ENCODE measurements at regions not wholly inside any gene's neighbourhood (a gene's known extent, or its start where the extent isn't known, plus 50 kb on each side); places are given as distances from the start of the nearest gene placed in this dataset.

DNA sequence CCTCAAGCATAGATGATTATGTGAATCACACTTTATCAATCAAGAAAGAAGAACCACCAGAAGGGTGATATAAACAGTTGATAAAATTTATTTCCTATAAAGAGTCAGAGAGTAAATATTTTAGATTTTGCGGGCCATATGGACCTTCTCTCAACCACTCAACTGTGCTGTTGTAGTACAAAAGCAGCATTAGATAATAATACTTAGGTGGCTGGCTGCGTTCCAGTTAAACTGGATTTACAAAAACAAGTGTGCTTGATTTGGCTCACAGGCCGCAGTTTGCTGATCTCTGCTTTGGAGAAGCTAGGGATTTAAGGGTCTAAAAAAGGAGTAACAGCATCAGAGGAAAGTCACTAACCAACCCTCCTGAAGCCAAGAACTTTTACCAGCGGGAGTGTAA lies 1406.0 kb downstream of the KCNT2 start:
- Histone ChIP-seq H2AFZ (ENCODE audit: low read depth, low read length, poor library complexity, severe bottlenecking) (no peak overlapping the region), H3K4me2 (ENCODE audit: low read length) (no peak overlapping the region), H3K36me3 (ENCODE audit: control insufficient read depth in 1 of 2, insufficient read depth in 2 of 2, low read length in 2 of 2) (no peaks in the 10 kb centered on the region), H3K9me2 (ENCODE audit: insufficient read depth) (no peaks in the 10 kb centered on the region), H3K9ac (ENCODE audit: low read length) (no peak overlapping the region), H3K27ac (ENCODE audit: low read depth, low read length) (no peak overlapping the region), H3K4me3 (replicated peaks in 1 of 2; ENCODE audit: low read depth in 1 of 2, low read length in 2 of 2) (no peak overlapping the region), H3K4me1 (ENCODE audit: control insufficient read depth in 1 of 2, insufficient read depth in 2 of 2, low read length in 2 of 2) (no peaks in the 10 kb centered on the region), H3K9me3 (ENCODE audit: control insufficient read depth in 1 of 2, insufficient read depth in 1 of 2, low read depth in 1 of 2, low read length in 2 of 2) (no peaks in the 10 kb centered on the region), H4K20me1 (ENCODE audit: insufficient read depth) (no peaks in the 10 kb centered on the region), H3K79me2 (ENCODE audit: insufficient read depth, low read length) (no peaks in the 10 kb centered on the region), H3K27me3 (ENCODE audit: insufficient read depth, low read length) (no peaks in the 10 kb centered on the region)
- ChIA-PET CTCF (no interaction called here), POLR2A (no interaction called here), RAD21 (ENCODE audit: low non-redundant PET in 1 of 2, low total read pairs in 2 of 2, uncharacterized antibody in 2 of 2, unreplicated experiment in 2 of 2) (no interaction called here)
- intact Hi-C loops (cut with micrococcal nuclease), result no loop called here
- TF ChIP-seq RAD21 (IDR thresholded peaks at IDR 0.05; ENCODE audit: low read depth), result no peak
- no peak for TF ChIP-seq YY1 (IDR thresholded peaks at IDR 0.05; ENCODE audit: extremely low read depth, insufficient replicate concordance, low read depth, low read length)
- no peak for TF ChIP-seq TCF7L2 (IDR thresholded peaks at IDR 0.05; ENCODE audit: borderline replicate concordance, extremely low read depth, insufficient read depth, insufficient read length)
- TF ChIP-seq, protein P1, sequence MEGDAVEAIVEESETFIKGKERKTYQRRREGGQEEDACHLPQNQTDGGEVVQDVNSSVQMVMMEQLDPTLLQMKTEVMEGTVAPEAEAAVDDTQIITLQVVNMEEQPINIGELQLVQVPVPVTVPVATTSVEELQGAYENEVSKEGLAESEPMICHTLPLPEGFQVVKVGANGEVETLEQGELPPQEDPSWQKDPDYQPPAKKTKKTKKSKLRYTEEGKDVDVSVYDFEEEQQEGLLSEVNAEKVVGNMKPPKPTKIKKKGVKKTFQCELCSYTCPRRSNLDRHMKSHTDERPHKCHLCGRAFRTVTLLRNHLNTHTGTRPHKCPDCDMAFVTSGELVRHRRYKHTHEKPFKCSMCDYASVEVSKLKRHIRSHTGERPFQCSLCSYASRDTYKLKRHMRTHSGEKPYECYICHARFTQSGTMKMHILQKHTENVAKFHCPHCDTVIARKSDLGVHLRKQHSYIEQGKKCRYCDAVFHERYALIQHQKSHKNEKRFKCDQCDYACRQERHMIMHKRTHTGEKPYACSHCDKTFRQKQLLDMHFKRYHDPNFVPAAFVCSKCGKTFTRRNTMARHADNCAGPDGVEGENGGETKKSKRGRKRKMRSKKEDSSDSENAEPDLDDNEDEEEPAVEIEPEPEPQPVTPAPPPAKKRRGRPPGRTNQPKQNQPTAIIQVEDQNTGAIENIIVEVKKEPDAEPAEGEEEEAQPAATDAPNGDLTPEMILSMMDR (IDR thresholded peaks at IDR 0.05 in 2 of 3, conservative IDR thresholded peaks at IDR 0.05 in 1 of 3; ENCODE audit: borderline replicate concordance in 1 of 3, insufficient read depth in 1 of 3, low read depth in 2 of 3, low read length in 2 of 3), result no peak
- no peak for DNase-seq (ENCODE audit: low read depth, low spot score)
- no TSS peak for BruUV-seq (replicated peaks)
- no peak for ATAC-seq

DNA sequence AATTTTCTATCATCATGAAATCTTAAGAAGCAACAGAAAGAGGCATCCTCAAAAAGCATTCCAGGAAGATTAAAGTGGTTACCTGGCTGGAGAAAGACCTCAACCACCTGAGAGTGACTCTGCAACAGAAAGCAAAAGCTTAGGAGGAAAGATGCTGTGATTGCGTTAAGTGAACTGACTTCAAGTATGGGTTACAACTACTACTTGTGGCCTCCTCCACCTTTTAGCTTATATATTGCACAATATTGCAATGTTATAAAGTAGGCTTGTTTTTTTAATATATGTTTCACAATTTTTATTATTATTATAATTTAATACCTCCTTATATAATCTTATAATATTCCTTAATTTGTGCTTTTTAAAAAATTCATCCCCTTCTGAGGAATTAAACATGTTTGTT lies 1407.5 kb downstream of the KCNT2 start:
- no peak for ATAC-seq
- intact Hi-C loops (cut with micrococcal nuclease), result no loop called here
- Histone ChIP-seq H3K9me2 (ENCODE audit: insufficient read depth) (no peaks in the 10 kb centered on the region), H3K4me1 (ENCODE audit: control insufficient read depth in 1 of 2, insufficient read depth in 2 of 2, low read length in 2 of 2) (no peaks in the 10 kb centered on the region), H3K9me3 (ENCODE audit: control insufficient read depth in 1 of 2, insufficient read depth in 1 of 2, low read depth in 1 of 2, low read length in 2 of 2) (no peaks in the 10 kb centered on the region), H3K27ac (ENCODE audit: low read depth, low read length) (no peak overlapping the region), H4K20me1 (ENCODE audit: insufficient read depth) (no peaks in the 10 kb centered on the region), H3K4me3 (replicated peaks in 1 of 2; ENCODE audit: low read depth in 1 of 2, low read length in 2 of 2) (no peak overlapping the region), H2AFZ (ENCODE audit: low read depth, low read length, poor library complexity, severe bottlenecking) (no peak overlapping the region), H3K79me2 (ENCODE audit: insufficient read depth, low read length) (no peaks in the 10 kb centered on the region), H3K4me2 (ENCODE audit: low read length) (no peak overlapping the region), H3K9ac (ENCODE audit: low read length) (no peak overlapping the region), H3K36me3 (ENCODE audit: control insufficient read depth in 1 of 2, insufficient read depth in 2 of 2, low read length in 2 of 2) (no peaks in the 10 kb centered on the region), H3K27me3 (ENCODE audit: insufficient read depth, low read length) (no peaks in the 10 kb centered on the region)
- ChIA-PET CTCF (no interaction called here), POLR2A (no interaction called here), RAD21 (ENCODE audit: low non-redundant PET in 1 of 2, low total read pairs in 2 of 2, uncharacterized antibody in 2 of 2, unreplicated experiment in 2 of 2) (no interaction called here)
- BruUV-seq (replicated peaks), result no TSS peak
- no peak for DNase-seq (ENCODE audit: low read depth, low spot score)
- TF ChIP-seq SIN3A (IDR thresholded peaks at IDR 0.05; ENCODE audit: low read depth) (no peak), ZFX (IDR thresholded peaks at IDR 0.05) (no peak), CEBPB (IDR thresholded peaks at IDR 0.05; ENCODE audit: low read depth) (no peak), YY1 (IDR thresholded peaks at IDR 0.05; ENCODE audit: extremely low read depth, insufficient replicate concordance, low read depth, low read length) (no peak), EGR1 (IDR thresholded peaks at IDR 0.05; ENCODE audit: low read depth) (no peak), EZH2phosphoT487 (IDR thresholded peaks at IDR 0.05; ENCODE audit: borderline replicate concordance) (no peak), SRF (IDR thresholded peaks at IDR 0.05; ENCODE audit: low read depth) (no peak), TCF7L2 (IDR thresholded peaks at IDR 0.05; ENCODE audit: borderline replicate concordance, extremely low read depth, insufficient read depth, insufficient read length) (no peak)
- TF ChIP-seq, protein P2, sequence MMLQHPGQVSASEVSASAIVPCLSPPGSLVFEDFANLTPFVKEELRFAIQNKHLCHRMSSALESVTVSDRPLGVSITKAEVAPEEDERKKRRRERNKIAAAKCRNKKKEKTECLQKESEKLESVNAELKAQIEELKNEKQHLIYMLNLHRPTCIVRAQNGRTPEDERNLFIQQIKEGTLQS (IDR thresholded peaks at IDR 0.05), result no peak
- TF ChIP-seq, protein P3, sequence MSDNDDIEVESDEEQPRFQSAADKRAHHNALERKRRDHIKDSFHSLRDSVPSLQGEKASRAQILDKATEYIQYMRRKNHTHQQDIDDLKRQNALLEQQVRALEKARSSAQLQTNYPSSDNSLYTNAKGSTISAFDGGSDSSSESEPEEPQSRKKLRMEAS (IDR thresholded peaks at IDR 0.05), result no peak
- TF ChIP-seq, protein P1 (IDR thresholded peaks at IDR 0.05 in 2 of 3, conservative IDR thresholded peaks at IDR 0.05 in 1 of 3; ENCODE audit: borderline replicate concordance in 1 of 3, insufficient read depth in 1 of 3, low read depth in 2 of 3, low read length in 2 of 3), result no peak
- TF ChIP-seq, protein P4, sequence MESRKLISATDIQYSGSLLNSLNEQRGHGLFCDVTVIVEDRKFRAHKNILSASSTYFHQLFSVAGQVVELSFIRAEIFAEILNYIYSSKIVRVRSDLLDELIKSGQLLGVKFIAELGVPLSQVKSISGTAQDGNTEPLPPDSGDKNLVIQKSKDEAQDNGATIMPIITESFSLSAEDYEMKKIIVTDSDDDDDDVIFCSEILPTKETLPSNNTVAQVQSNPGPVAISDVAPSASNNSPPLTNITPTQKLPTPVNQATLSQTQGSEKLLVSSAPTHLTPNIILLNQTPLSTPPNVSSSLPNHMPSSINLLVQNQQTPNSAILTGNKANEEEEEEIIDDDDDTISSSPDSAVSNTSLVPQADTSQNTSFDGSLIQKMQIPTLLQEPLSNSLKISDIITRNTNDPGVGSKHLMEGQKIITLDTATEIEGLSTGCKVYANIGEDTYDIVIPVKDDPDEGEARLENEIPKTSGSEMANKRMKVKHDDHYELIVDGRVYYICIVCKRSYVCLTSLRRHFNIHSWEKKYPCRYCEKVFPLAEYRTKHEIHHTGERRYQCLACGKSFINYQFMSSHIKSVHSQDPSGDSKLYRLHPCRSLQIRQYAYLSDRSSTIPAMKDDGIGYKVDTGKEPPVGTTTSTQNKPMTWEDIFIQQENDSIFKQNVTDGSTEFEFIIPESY (IDR thresholded peaks at IDR 0.05; ENCODE audit: extremely low read depth, insufficient replicate concordance, low read length), result no peak

Measured in HCT116 (cell line).